ENCODE measurements at regions not wholly inside any gene's neighbourhood (a gene's known extent, or its start where the extent isn't known, plus 50 kb on each side); places are given as distances from the start of the nearest gene placed in this dataset.

- TF ChIP-seq CTCF (IDR thresholded peaks at IDR 0.05) (no peak), CEBPB (IDR thresholded peaks at IDR 0.05) (no peak), JUN (IDR thresholded peaks at IDR 0.05) (no peak), REST (IDR thresholded peaks at IDR 0.05) (no peak), POLR2A (IDR thresholded peaks at IDR 0.05; ENCODE audit: low read length) (no peak), MAX (IDR thresholded peaks at IDR 0.05) (no peak), POLR2AphosphoS2 (conservative IDR thresholded peaks at IDR 0.05; ENCODE audit: low read length) (no peak), JUNB (IDR thresholded peaks at IDR 0.05) (no peak), KDM5A (IDR thresholded peaks at IDR 0.05) (no peak)
Measured at GRCh38 chr14:22506378-22506710, 82.7 kb downstream of the DAD1 start.
